H1 (cell line): ENCODE measurements at regions not wholly inside any gene's neighbourhood (a gene's known extent, or its start where the extent isn't known, plus 50 kb on each side); places are given as distances from the start of the nearest gene placed in this dataset.

Experiments
- CTCF ChIA-PET: fragments of 300-600 bp; sonication (Branson Sonifier 250); formaldehyde crosslinking; loops from one replicate; lab custom pipeline; 2021; ENCODE audit not compliant: partially characterized antibody; lab: Charles Lee
- POLR2A ChIA-PET: fragments of 300-600 bp; sonication (Branson Sonifier 250); formaldehyde crosslinking; loops from one replicate; lab custom pipeline; 2021; ENCODE audit warnings: inconsistent platforms; ENCODE audit not compliant: partially characterized antibody; lab: Charles Lee
- DNase-seq, 2 experiments: peaks; one replicate each; pipeline versions ENCODE4 v3.0.0 to v3.0.0-alpha.2; 2010 to 2022; ENCODE audit warnings: low spot score in 2 of 2, low read depth in 1 of 2, mixed read lengths in 1 of 2
- FAIRE-seq: peaks from 2 replicates; lab custom pipeline; 2011; peaks lifted over from hg19 to GRCh38; lab: Jason Lieb, UNC
- H2AFZ ChIP-seq: 2 replicates; pipeline ENCODE4 v1.8.1; 2012; ENCODE audit warnings: low read length, inconsistent platforms
- H2AK5ac ChIP-seq: 2 replicates; pipeline ENCODE4 v1.6.1; 2013; ENCODE audit warnings: low read depth, low read length
- H2BK120ac ChIP-seq: replicated peaks from 2 replicates; pipeline ENCODE3; 2013; ENCODE audit warnings: low read depth, low read length, inconsistent platforms
- H2BK12ac ChIP-seq: 2 replicates; pipeline ENCODE4 v1.6.1; 2013; ENCODE audit warnings: low read depth, low read length
- H2BK15ac ChIP-seq: 2 replicates; pipeline ENCODE4 v1.6.1; 2013; ENCODE audit warnings: low read length
- H2BK20ac ChIP-seq: 2 replicates; pipeline ENCODE4 v1.6.1; 2013; ENCODE audit warnings: low read length
- H2BK5ac ChIP-seq: 2 replicates; pipeline ENCODE4 v1.6.1; 2013; ENCODE audit warnings: low read depth, low read length
- H3K14ac ChIP-seq: 2 replicates; pipeline ENCODE4 v1.6.1; 2013; ENCODE audit warnings: inconsistent platforms; ENCODE audit not compliant: insufficient read length
- H3K18ac ChIP-seq: 2 replicates; pipeline ENCODE4 v1.6.1; 2013; ENCODE audit warnings: low read length; ENCODE audit errors: extremely low read depth
- H3K23ac ChIP-seq: 2 replicates; pipeline ENCODE4 v1.6.1; 2013; ENCODE audit warnings: inconsistent platforms; ENCODE audit not compliant: insufficient read length
- H3K23me2 ChIP-seq: 2 replicates; pipeline ENCODE4 v1.6.1; 2013; ENCODE audit warnings: low read depth, low read length
- H3K27ac ChIP-seq: 2 replicates; pipeline ENCODE4 v1.6.1; 2011; ENCODE audit warnings: low read depth, low read length, inconsistent platforms
- H3K27me3 ChIP-seq, 4 experiments: replicated peaks in 1 of 4; 1 replicate in 1 of 4; 2 replicates in 3 of 4; pipeline versions ENCODE4 v1.6.1 to v1.8.1; 2011 to 2013; ENCODE audit warnings: low read length in 3 of 4, mild to moderate bottlenecking in 3 of 4, inconsistent platforms in 2 of 4, mixed read lengths in 2 of 4, moderate library complexity in 1 of 4; ENCODE audit not compliant: control insufficient read depth in 3 of 4, insufficient read depth in 3 of 4; ENCODE audit errors: extremely low read depth in 1 of 4
- H3K36me3 ChIP-seq, 4 experiments: 2 replicates each; pipeline versions ENCODE4 v1.6.1 to v1.8.1; 2011 to 2013; ENCODE audit warnings: mild to moderate bottlenecking in 4 of 4, low read length in 3 of 4, moderate library complexity in 2 of 4, control low read depth in 1 of 4, inconsistent platforms in 1 of 4; ENCODE audit not compliant: insufficient read depth in 4 of 4, control insufficient read depth in 2 of 4
- H3K4ac ChIP-seq: replicated peaks from 2 replicates; pipeline ENCODE3; 2013; ENCODE audit warnings: low read length, low read depth, mixed read lengths, inconsistent platforms; ENCODE audit not compliant: insufficient read length
- H3K4me1 ChIP-seq, 4 experiments: replicated peaks in 1 of 4; 1 replicate in 1 of 4; 2 replicates in 3 of 4; pipeline versions ENCODE4 v1.6.1 to v1.8.1; 2011 to 2013; ENCODE audit warnings: low read length in 3 of 4, inconsistent platforms in 2 of 4, mixed read lengths in 1 of 4; ENCODE audit not compliant: insufficient read depth in 4 of 4, control insufficient read depth in 3 of 4
- H3K4me2 ChIP-seq, 2 experiments: 2 replicates each; pipeline versions ENCODE4 v1.6.1 to v1.8.1; 2011 to 2013; ENCODE audit warnings: low read depth in 2 of 2, low read length in 2 of 2, control low read depth in 1 of 2, inconsistent platforms in 1 of 2, mild to moderate bottlenecking in 1 of 2; ENCODE audit not compliant: insufficient read depth in 1 of 2
- H3K4me3 ChIP-seq, 4 experiments: fragments of 200-600, 300-600 bp in 1 of 4; sonication (generic), shearing (Covaris generic), sonication (Bioruptor Twin) in 1 of 4; 2 replicates each; pipeline versions ENCODE4 v1.5.1 to v1.8.1; 2011 to 2016; ENCODE audit warnings: low read length in 4 of 4, low read depth in 3 of 4, control low read depth in 2 of 4, inconsistent platforms in 2 of 4, mild to moderate bottlenecking in 2 of 4, mixed read lengths in 1 of 4, moderate library complexity in 1 of 4; ENCODE audit not compliant: insufficient read depth in 2 of 4; ENCODE audit errors: extremely low read depth in 1 of 4
- H3K56ac ChIP-seq: replicated peaks from 2 replicates; pipeline ENCODE3; 2013; ENCODE audit warnings: low read depth, mild to moderate bottlenecking, mixed read lengths, low read length, inconsistent platforms; ENCODE audit not compliant: insufficient read length
- H3K79me1 ChIP-seq: 2 replicates; pipeline ENCODE4 v1.6.1; 2013; ENCODE audit warnings: low read depth, low read length, control low read depth
- H3K79me2 ChIP-seq, 2 experiments: 2 replicates each; pipeline versions ENCODE4 v1.6.1 to v1.8.1; 2012 to 2013; ENCODE audit warnings: low read length in 2 of 2, mild to moderate bottlenecking in 2 of 2, inconsistent platforms in 1 of 2; ENCODE audit not compliant: insufficient read depth in 2 of 2, control insufficient read depth in 1 of 2
- H3K9ac ChIP-seq, 4 experiments: replicated peaks in 1 of 4; 1 replicate in 1 of 4; 2 replicates in 3 of 4; pipeline versions ENCODE4 v1.6.1 to v1.8.1; 2011 to 2013; ENCODE audit warnings: low read depth in 3 of 4, low read length in 3 of 4, control low read depth in 2 of 4, mild to moderate bottlenecking in 2 of 4, moderate library complexity in 2 of 4, inconsistent platforms in 1 of 4; ENCODE audit errors: extremely low read depth in 1 of 4
- H3K9me3 ChIP-seq, 2 experiments: 2 replicates each; pipeline versions ENCODE4 v1.6.1 to v1.8.1; 2012 to 2013; ENCODE audit warnings: mild to moderate bottlenecking in 2 of 2, moderate library complexity in 2 of 2, control low read depth in 1 of 2, inconsistent platforms in 1 of 2, low read depth in 1 of 2, low read length in 1 of 2, mixed read lengths in 1 of 2; ENCODE audit not compliant: insufficient read depth in 2 of 2
- H4K20me1 ChIP-seq, 2 experiments: replicated peaks in 1 of 2; 2 replicates each; pipeline versions ENCODE3 to v1.8.1; 2011 to 2013; ENCODE audit warnings: inconsistent platforms in 2 of 2, low read length in 2 of 2, mild to moderate bottlenecking in 1 of 2; ENCODE audit not compliant: insufficient read depth in 2 of 2, control insufficient read depth in 1 of 2
- H4K5ac ChIP-seq: 2 replicates; pipeline ENCODE4 v1.6.1; 2013; ENCODE audit warnings: low read length, low read depth, mixed read lengths, inconsistent platforms; ENCODE audit not compliant: insufficient read length
- H4K8ac ChIP-seq: 2 replicates; pipeline ENCODE4 v1.8.0; 2013; ENCODE audit warnings: mild to moderate bottlenecking, moderate library complexity, low read length, inconsistent platforms; ENCODE audit not compliant: insufficient read depth; ENCODE audit errors: extremely low read depth
- H4K91ac ChIP-seq: replicated peaks from 2 replicates; pipeline ENCODE3; 2013; ENCODE audit warnings: low read length, mixed read lengths, inconsistent platforms; ENCODE audit not compliant: insufficient read length
- POLR2A ChIP-seq, 2 experiments: IDR thresholded peaks; 1 replicate in 1 of 2; 2 replicates in 1 of 2; pipeline ENCODE4 v1.6.1; 2011; ENCODE audit warnings: low read depth in 2 of 2, low read length in 2 of 2, mild to moderate bottlenecking in 2 of 2; ENCODE audit errors: control extremely low read depth in 1 of 2
- YY1 ChIP-seq: IDR thresholded peaks from 2 replicates; pipeline ENCODE4 v1.6.1; 2011; ENCODE audit warnings: low read depth, mild to moderate bottlenecking, low read length
- WGBS, 2 experiments: shearing (Covaris generic) in 1 of 2; methylation state at CpG; one replicate each; pipeline versions ENCODE4 v1.1.6 to v1.1.7; 2013 to 2015; ENCODE audit warnings: low lambda C conversion rate in 2 of 2, mixed read lengths in 2 of 2, inconsistent platforms in 1 of 2, low coverage in 1 of 2, missing lambda C conversion rate in 1 of 2; ENCODE audit not compliant: insufficient replicate concordance in 2 of 2, insufficient coverage in 1 of 2, insufficient read length in 1 of 2; ENCODE audit errors: extremely low coverage in 1 of 2, missing lambda C conversion rate in 1 of 2; 5-methylcytosine and 5-hydroxymethylcytosine counted together

GRCh38 chr4:124177647-124178425 is 534.7 kb downstream of the ANKRD50 start:
- ChIA-PET CTCF (interaction anchor here (0.8 kb wide), 1 partner anchor 7 kb away, joined by 3 read pairs; no protein-coding TSS in a partner anchor), POLR2A (interaction anchor here (0.8 to 0.9 kb wide), 2 partner anchors 11 to 39 kb away, joined by 3 read pairs; no protein-coding TSS in a partner anchor)
- Histone ChIP-seq H3K4me1 (no peaks in the 10 kb centered on the region), H3K79me2 (no peaks in the 10 kb centered on the region), H4K5ac (no peak overlapping the region), H3K36me3 (no peaks in the 10 kb centered on the region), H3K9ac (no peak overlapping the region), H3K23me2 (no peaks in the 10 kb centered on the region), H3K56ac (no peak overlapping the region), H3K9me3 (no peaks in the 10 kb centered on the region), H2BK20ac (no peak overlapping the region), H3K23ac (no peak overlapping the region), H3K18ac (no peak overlapping the region), H2BK12ac (no peak overlapping the region), H4K91ac (no peak overlapping the region), H4K20me1 (no peaks in the 10 kb centered on the region), H2BK15ac (no peak overlapping the region), H3K4ac (no peak overlapping the region), H3K27ac (no peak overlapping the region), H3K4me3 (no peak overlapping the region), H3K14ac (no peak overlapping the region), H2AK5ac (no peak overlapping the region), H4K8ac (no peak overlapping the region), H3K4me2 (no peak overlapping the region), H3K27me3 (no peaks in the 10 kb centered on the region), H2AFZ (no peak overlapping the region), H2BK120ac (no peak overlapping the region), H3K79me1 (no peaks in the 10 kb centered on the region), H2BK5ac (no peak overlapping the region)
- FAIRE-seq (no peak), DNase-seq (no peak)
- WGBS, 2 experiments = 87% methylated on average over 4 of the region's 4 CpGs; no CpG with 5 or more reads in 1 of the 2 experiments
- TF ChIP-seq YY1 (no peak), POLR2A (IDR thresholded peaks at IDR 0.05; ENCODE audit: control extremely low read depth in 1 of 2, low read depth in 2 of 2, low read length in 2 of 2) (no peak)
